Non-pigmented ciliary epithelial cell (primary cell): ENCODE measurements at regions not wholly inside any gene's neighbourhood (a gene's known extent, or its start where the extent isn't known, plus 50 kb on each side); places are given as distances from the start of the nearest gene placed in this dataset.
"Not testable (repeated sequence)": the region's sequence is repeated elsewhere in the genome, so short reads cannot be mapped to it uniquely, and the experiment has no call there.

Experiments
- DNase-seq: peaks from one replicate; pipeline ENCODE4 v3.0.0-alpha.2; 2010; ENCODE audit warnings: low read depth

DNA sequence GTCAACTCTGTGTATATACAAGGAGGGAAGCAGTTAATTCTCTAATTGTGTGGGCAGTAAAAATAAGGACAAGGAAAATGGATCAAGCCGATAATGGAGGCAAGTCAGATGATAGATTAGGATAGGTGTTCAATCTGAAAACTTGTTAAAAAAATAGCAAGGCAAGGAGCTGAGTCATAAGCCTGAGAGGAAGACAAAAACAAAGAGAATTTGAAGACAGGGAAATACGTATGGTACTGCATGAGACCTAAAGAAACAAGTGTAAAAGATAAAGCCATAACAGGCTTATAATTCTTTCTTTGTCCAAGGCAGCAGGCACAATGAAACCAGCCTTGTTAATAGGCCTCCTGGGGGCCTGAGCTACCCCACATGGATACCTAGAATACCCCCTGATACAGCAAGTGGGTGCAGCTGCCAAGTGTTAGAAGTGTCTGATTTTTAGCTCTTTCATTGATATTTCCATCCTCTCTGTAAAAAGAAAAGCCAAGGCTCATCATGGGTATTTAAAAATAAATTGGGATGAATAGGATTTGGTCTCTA is 1570.6 kb upstream of the LRRTM3 start:
- DNase-seq, result no peak

DNA sequence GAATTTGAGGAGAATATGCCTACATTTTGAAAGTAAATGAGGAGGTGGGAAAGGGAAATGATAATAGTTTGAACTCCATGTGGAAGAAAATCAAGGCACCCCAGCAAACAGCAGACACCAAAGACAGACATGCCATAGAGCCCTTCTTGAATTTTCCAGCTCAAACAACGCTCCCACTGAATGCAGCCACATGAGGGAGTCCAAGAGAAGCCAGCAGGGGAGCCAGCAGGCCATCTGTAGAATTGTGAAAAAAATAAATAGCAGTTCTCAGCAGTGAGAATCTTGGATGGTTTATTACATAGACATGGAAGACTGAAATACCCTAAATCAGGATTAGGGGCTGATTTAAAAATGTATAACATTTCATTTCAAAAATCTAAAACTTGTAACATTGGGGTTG is 1567.3 kb upstream of the LRRTM3 start:
- no peak for DNase-seq

DNA sequence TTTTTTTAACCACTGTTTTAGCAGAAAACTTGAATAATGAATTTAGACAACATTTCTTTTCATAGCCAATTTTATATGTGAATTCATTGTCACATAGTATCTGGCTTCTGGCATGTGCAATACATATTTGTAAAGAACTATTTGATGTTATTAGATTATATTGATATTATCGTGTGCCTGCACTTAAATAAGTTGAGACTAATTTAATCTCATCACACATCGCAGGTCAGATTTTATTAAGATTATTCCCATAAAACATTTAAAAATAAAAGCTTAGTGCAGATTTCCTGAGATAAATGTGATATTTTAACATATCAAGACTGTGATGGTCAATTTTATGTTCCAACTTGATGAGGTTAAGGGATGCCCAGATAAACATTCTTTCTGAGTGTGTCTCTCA is 1565.3 kb upstream of the LRRTM3 start:
- no peak for DNase-seq

DNA sequence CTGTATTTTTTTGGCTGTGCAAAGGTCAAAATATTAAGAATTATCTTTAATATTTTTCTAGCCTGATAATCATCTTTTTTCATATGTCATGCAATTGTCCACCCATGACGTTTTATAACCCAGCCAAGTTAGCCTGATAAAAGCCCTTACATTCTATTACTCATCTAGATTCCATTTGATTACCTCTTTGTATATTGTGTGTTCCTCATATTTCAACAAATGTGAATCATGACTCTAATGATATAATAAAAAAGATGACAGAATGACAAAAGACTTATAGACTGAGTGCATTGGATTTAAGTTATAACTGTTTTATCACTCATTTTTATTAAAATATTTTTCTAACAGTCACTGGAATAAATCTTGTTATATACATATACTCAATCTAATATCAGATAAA is 1560.0 kb upstream of the LRRTM3 start:
- DNase-seq, result no peak

DNA sequence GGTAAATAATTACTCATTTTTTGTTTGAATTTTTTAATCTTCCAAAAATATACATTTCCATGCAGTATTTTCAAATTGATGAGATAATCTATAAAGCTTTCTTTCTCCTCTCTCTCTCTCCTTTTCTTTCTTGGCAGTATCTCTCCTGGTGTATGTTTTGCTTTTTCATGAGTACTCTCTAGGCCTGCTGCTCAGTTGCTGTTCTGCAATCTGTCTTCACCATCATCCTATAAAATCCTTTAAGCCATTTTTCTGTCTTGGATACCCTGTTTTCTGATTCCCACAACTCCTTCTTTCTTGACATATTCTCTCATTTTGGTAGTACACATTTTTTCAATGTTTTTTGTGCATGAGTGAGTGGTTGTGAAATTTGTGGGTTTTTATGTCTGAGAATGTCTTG is 1558.1 kb upstream of the LRRTM3 start:
- DNase-seq, result no peak

DNA sequence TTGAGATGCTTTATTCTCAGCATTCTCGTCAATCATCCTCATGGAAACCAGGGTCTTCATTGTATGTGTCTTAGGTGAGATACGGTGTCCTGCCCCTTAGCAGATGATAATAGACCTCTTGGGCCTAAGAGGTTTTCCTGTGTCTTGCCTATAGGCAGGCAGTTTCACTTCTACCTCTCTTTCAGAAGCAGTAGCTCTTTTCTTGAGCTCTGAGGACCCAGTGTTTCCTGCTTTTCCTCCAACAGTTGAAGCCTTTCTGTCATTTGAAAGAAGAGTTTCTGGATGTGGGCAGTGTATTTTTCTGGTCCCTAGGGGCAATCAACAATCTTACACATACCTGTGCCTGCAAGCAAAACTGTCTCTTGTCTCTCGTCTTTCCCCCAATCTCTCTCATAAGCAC is 1550.3 kb upstream of the LRRTM3 start:
- no peak for DNase-seq

DNA sequence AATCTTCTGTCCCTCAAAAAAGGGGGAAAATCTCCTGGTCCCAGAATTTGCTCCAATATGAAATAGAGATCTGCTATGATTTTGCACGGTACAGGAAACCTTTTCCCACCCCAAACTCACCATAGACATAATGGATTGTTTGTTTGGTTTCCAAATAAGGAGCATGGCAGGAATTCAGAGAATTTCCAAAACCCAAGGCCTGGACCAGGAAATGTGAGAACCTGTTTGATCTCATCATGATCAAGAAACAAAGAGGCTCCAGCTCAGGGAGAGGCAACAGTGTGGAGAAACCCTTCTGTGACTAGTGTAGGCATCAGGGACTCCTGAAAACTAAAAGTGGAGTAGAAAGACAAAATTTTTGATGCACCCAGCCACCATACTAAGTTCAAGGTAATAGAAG is 1548.1 kb upstream of the LRRTM3 start:
- no peak for DNase-seq

DNA sequence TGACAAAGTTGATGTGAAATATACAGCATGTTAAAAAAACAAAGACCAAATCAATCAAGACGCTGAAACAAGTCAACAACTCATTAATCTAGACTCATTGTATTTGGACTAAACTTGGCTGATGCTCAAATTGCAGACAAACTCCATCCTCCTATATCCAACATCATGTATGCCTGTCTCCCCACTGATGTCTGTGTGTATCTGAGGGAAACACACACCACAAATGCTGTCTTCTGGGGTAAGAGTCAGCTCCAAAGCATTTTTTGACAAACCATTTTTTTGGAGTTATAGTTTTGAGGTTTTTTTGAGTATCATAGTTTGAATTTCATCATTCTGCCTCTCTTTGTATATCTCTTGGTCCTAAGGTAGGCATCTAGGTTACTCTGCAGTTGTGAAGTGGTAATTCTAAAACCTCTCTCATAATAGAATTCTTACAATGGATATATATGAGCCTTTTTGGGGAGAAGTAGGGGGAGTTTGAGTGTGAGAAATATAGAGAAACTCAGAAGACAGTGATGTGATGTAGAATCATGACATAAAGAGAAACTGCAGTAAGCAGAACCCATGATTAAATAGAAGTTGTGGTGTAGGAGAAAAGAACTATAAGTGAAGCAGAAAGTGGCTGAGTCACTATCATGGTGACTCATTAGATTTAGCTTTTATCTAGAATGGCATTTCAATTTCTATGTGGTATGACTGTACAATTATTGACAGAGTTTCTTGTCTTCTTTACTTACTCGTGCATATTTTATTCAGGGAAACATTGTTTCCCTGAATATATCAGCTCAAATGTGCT is 1531.1 kb upstream of the LRRTM3 start:
- peak; percentile 24 for DNase-seq

DNA sequence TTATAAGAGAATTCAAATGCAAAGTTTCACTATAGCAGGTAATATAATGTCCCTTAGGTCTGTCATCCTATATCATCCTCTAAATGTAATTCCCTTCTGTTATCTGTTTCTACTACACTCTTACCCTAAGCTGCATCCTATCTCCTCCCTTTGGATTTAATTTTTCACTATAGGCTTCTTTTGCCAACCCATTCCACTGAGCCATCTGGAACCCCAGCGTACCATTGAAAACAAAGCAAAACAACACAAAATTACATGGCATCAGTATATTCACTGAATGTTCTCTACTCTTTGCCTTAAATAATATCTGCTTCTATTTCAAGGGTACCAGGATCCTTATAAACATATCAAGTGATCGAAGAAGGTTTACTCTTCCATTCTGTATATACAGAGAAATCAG is 1530.2 kb upstream of the LRRTM3 start:
- DNase-seq, result no peak

DNA sequence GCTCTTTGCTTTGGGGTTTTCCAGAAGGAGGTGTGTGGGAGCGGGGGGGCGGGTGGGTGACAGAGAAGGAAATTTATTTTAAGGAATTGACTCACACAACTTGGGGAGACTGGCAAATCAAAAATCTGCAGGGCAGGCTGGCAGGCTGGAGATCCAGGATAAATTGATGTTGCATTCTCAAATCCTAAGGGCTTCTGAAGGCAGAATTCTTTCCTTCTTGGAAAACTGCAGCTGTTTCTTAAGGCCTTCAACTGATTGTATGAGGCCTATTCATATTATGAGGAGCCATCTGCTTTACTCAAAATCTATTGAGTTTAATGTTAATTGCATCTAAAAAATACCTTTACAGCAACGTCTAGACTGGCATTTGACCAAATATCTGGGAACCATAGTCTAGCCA is 1528.8 kb upstream of the LRRTM3 start:
- no peak for DNase-seq

DNA sequence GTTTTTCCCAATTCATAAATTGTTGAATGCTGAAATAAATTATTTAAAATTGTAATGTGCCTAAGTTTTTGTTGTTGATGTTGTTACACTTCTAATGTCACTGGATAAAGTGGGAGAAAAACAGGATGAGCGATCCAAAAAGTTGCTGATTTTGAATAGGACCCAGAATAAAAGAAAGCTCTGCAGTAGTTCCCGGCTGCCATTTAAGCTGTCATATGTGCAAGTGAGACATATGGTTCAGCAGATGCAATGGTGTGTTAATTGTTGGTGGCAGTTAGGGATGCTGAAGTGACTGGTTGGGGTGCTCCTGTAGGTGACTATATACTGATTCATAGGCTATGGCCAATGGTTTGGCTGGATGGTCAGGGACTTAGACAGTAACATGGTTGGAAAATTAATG is 1517.4 kb upstream of the LRRTM3 start:
- no peak for DNase-seq

DNA sequence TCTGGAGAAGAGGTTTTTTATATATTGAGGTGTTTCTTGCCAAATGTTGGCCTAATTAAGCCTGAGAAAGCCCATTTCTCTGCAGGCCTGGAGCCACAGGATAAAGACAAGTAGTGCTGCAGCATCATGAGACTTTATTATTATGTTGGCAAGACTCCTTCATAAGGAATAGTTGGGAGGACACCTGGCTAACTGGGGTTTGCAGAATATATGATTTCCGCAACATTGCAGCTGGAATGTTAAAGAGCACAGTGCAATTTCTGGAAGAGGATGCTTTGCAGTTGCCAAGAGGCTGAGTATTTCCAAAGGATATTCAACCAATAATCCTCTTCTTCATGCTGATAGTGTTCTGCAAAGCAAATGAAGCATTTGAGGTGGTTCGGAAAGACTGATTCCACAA is 1512.8 kb upstream of the LRRTM3 start:
- no peak for DNase-seq

DNA sequence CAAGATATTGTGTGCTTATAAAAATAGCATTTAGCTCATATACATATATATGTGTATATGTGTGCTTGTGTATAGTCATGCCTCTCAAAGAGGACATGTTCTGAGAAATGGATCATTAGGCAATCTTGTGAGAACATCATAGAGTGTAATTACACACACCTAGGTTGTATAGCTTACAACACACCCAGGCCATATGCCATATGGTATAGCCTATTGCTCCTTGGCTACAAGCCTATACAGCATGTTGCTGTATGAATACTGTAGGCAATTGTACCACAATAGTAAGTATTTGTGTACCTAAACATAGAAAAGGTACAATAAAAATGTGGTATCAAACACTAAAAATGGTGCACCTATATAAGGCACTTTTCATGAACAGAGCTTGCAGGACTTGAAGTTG is 1510.5 kb upstream of the LRRTM3 start:
- DNase-seq, result no peak

DNA sequence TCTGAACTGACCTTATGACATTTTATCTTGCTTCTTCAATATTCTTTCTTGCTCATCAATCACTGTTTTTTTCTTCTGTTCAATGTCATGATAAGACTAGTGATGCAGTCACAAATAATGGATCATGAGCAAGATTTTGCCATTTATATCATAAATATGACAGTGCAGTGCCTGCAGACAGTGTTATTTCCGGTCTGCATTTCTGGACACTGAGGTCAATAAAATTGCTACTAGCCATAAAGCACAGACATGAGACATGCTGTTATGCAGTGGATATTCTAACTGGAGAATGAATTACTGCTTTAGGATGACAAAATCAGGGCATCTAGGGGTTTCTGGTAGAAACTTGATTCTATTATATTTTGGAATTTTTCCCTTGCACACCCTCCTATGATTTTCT is 1509.7 kb upstream of the LRRTM3 start:
- no peak for DNase-seq

DNA sequence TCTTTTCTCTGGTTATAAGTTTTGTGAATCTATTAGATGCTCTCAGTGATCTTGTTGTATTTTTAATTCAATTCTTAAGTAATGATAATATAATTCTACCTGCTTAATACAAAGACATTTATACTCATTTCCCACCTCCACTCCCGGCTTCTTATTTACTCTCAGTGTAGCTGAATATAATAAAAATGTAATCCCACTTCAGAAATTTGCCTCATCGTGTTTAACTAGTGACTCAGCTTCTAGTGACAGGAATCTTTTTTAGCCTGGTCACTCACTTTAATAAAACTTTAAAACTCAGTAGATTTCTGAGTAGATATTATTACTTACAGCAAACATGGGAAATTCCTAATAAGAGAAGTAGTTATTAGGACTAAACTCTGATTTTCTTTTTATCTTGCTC is 1506.2 kb upstream of the LRRTM3 start:
- DNase-seq, result no peak

DNA sequence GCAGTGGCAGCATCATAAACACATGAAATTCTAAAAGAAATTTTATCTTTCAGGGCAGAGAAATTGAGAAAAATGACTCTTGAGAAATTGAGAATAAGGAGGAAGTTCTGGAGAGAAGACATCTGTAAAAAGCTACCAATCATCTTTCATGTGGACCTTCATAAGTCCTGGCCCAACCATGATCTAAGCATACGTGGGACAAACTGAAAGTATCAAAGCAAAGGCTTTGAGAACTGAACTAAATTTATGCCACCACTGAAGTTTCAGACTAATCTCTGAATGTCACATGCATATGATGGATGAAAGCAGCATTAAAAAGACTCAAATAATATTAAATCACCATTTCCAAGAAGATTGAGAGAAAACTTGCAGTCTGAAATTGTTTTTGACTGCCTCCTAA is 1502.8 kb upstream of the LRRTM3 start:
- no peak for DNase-seq

DNA sequence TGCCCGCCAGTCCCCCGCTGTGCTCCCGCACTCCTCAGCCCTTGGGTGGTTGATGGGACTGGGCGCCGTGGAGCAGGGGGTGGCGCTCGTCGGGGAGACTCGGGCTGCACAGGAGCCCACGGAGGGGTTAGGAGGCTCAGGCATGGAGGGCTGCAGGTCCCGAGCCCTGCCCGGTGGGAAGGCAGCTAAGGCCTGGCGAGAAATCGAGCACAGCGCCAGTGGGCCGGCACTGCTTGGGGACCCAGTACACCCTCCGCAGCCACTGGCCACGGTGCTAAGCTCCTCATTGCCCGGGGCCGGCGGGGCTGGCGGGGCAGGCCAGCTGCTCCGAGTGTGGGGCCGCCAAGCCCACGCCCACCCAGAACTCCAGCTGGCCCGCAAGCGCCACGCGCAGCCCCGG is 1496.5 kb upstream of the LRRTM3 start:
- DNase-seq, result not testable (repeated sequence)

DNA sequence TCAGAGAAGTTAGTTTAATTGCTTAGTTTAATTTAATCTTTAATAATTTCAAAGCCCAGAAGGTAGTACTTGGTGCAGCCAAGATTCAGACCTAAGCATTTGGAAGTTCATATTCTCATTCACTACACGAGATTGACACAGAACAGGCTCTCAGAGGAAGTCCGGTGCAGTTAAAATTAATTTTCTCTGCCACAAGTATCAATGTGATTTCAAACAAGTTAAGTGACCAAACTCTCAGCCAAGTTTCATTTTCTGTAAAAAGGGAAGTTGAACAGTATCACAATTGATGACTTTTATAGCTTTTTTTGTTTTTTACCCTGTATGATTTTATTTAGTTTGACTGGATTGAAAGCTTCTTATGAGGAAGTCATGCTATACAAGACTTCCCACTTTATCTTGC is 1494.9 kb upstream of the LRRTM3 start:
- no peak for DNase-seq

DNA sequence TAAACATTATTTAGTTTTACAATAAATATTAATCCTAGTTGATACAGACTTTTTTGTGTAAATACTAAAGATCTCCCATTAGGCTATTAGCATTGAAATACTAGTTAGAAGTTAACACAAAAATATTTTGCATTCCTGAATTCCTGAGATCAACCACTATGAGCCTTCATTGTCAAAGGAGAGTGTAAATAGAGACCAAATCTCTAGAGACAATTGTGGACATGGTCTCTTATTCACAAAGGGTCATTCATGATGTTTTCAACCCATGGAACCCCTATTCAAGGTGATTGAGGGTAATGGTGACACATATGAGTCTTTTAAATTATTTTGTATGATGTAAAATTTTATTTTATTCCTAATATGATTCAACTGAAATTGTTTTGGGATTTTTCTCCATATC is 1454.8 kb upstream of the LRRTM3 start:
- DNase-seq, result no peak

DNA sequence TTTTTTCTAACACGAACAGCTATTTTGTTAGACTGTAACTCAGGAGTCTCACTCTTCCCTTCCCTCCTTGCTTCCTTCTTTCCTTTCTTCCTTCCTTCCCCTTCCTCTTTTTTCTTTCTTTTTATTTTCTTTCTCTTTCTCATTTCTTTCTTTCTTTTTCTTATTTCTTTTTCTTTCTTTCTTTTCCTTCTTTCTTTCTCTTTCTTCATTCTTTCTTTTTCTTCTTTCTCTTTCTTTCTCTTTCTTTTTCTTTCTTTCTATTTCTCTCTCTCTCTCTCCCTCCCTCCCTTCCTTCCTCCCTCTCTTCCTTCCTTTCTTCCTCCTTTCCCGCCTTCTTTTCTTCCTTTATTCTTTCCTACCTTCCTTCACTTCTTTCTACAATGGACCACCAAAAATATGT is 1443.0 kb upstream of the LRRTM3 start:
- no peak for DNase-seq

DNA sequence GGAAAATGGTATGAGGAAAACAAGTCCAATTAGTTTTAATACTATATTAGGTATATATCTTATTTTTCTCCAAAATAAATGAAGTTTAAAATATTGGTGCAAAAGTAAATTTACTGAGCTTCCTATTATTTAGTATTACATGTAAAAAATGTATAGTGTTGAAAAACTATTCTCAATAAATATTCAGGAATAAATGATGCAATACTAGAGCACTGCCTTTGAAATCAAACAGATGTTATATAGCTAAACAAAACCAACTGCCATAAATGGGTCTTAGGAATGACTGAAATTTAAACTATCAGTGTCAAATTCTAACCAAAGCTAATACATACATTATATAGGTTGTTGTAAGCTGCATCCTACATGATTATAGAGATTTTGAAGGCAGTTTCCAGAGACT is 1434.0 kb upstream of the LRRTM3 start:
- DNase-seq, result no peak

DNA sequence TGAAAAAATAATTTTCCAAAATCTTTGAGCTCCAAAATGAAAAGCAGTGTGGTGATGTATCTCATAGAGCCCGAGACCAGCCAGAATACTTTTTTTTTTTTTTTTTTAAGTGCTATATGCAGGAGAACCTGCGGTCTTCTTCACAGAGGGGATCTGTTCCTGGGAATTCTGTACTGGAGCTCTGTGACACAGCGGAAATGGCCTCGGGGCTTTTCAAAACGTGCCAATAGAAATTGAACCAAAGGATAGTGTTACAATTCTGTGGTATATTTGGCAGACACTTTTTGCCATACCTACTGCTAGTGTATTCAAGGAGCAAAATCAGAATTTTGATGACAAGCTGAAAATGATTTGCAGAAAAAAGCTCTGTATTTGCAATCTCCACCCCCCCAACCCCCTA is 1429.3 kb upstream of the LRRTM3 start:
- no peak for DNase-seq

DNA sequence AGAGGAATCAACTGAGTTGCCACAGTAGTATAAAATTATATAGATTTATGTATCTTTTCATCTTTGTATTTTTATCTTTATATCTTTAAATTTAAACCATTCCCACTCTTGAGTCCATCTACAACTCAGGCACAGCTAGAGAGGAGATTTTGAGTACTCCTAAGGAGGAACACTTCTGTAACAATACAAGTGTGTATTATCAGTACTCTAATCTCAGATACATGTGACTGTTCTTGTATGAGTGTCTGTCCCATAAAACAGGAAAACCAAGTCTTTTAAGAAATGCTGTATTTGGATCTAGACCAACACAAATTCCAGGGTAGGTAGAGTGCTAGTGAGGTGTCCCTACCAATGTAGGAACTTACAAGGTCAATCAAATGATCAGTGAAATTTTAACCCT is 1428.0 kb upstream of the LRRTM3 start:
- no peak for DNase-seq

DNA sequence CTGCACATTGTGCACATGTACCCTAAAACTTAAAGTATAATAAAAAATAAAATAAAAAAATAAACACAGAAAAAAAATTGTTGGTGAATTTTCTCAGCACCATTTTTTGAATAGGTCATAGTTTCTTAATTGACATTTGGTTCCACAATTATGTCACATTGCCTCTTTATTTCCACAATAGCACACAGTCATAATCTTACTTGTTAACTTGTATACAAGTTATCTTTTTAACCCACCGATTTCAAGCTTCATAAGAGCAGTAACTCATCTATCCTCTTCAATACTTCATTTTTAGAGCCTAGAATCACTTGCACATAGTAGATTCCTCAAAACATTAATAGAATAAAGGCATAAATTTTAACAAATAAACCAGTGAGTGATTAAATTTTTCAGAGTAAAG is 1425.1 kb upstream of the LRRTM3 start:
- no peak for DNase-seq
